ENCODE measurements at regions not wholly inside any gene's neighbourhood (a gene's known extent, or its start where the extent isn't known, plus 50 kb on each side); places are given as distances from the start of the nearest gene placed in this dataset.

DNA sequence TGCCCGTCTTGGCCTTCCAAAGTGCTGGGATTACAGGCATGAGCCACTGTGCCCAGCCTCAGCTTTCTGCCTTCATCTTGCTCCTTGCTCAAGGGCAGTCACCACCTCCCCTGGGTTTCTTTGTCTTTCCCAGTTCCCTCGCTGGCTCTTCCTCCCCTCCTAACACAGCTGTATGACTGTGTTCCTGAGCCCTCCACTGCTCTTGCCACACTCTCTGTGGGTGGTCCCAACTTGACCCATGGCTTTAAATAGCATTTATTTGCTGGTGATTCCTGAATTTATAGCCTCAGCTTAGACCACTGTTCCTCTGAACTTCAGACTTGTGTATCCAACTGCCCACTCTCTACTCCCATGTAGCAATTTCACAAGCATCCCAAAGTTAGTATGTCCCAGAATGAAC is 181.3 kb downstream of the BAMBI start:
- Histone ChIP-seq H3K4me3 (ENCODE audit: control insufficient read depth in 1 of 7, extremely low read depth in 1 of 7, insufficient read depth in 4 of 7, low read depth in 2 of 7, low read length in 6 of 7) (no peak overlapping the region), H3K27me3 (replicated peaks in 2 of 5; ENCODE audit: control insufficient read depth in 4 of 5, insufficient read depth in 5 of 5, low read length in 4 of 5) (peaks cover 0 to 16% (median 0%) of the 10 kb centered on the region in 5 experiments), H3K36me3 (ENCODE audit: control insufficient read depth in 4 of 4, insufficient read depth in 4 of 4, low read length in 3 of 4) (no peaks in the 10 kb centered on the region), H3K4me1 (ENCODE audit: control extremely low read depth in 1 of 4, control insufficient read depth in 4 of 4, insufficient read depth in 4 of 4, low read length in 3 of 4) (no peaks in the 10 kb centered on the region), H3K27ac (ENCODE audit: insufficient read depth in 1 of 2, low read depth in 1 of 2, low read length in 2 of 2, poor library complexity in 1 of 2, severe bottlenecking in 2 of 2) (no peak overlapping the region), H3K9me3 (ENCODE audit: control extremely low read depth in 1 of 5, control insufficient read depth in 4 of 5, insufficient read depth in 2 of 5, low read depth in 1 of 5, low read length in 4 of 5) (peaks cover 0 to 17% (median 3%) of the 10 kb centered on the region in 5 experiments)
- ChIA-PET POLR2A (interaction anchor here (0.7 kb wide), 1 partner anchor 11 kb away, joined by 3 read pairs; no protein-coding TSS in a partner anchor), CTCF (no interaction called here)
- no peak for DNase-seq
- WGBS (ENCODE audit: insufficient coverage): 100% methylated on average over 2 of the region's 2 CpGs

DNA sequence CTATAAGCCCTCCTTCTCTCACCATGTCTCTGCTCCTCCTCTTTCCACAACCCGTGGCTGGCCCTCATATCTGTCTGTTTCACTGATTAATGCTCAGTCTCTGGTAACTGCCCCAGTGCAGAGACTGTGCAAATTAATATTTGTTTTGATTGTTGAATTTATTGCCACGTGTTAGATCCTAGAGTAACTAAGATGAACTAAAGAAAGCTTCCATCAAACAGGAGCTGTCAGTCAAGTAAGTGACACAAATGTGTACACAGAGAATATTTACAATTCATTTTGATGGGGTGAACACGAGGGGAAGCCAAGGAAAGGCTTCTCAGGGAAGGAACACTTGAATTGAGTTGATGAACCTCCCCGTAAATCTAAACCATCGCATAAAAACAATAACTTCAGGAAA is 182.5 kb downstream of the BAMBI start:
- Histone ChIP-seq H3K4me1 (ENCODE audit: control extremely low read depth in 1 of 4, control insufficient read depth in 4 of 4, insufficient read depth in 4 of 4, low read length in 3 of 4) (no peaks in the 10 kb centered on the region), H3K36me3 (ENCODE audit: control insufficient read depth in 4 of 4, insufficient read depth in 4 of 4, low read length in 3 of 4) (no peaks in the 10 kb centered on the region), H3K4me3 (ENCODE audit: control insufficient read depth in 1 of 7, extremely low read depth in 1 of 7, insufficient read depth in 4 of 7, low read depth in 2 of 7, low read length in 6 of 7) (no peak overlapping the region), H3K9me3 (ENCODE audit: control extremely low read depth in 1 of 5, control insufficient read depth in 4 of 5, insufficient read depth in 2 of 5, low read depth in 1 of 5, low read length in 4 of 5) (peaks cover 0 to 17% (median 3%) of the 10 kb centered on the region in 5 experiments), H3K27me3 (replicated peaks in 2 of 5; ENCODE audit: control insufficient read depth in 4 of 5, insufficient read depth in 5 of 5, low read length in 4 of 5) (peaks cover 0 to 11% (median 0%) of the 10 kb centered on the region in 5 experiments), H3K27ac (ENCODE audit: insufficient read depth in 1 of 2, low read depth in 1 of 2, low read length in 2 of 2, poor library complexity in 1 of 2, severe bottlenecking in 2 of 2) (no peak overlapping the region)
- ChIA-PET POLR2A (no interaction called here), CTCF (no interaction called here)
- 92% methylated on average over 1 of the region's 5 CpGs for WGBS (ENCODE audit: insufficient coverage)
- DNase-seq: no peak

DNA sequence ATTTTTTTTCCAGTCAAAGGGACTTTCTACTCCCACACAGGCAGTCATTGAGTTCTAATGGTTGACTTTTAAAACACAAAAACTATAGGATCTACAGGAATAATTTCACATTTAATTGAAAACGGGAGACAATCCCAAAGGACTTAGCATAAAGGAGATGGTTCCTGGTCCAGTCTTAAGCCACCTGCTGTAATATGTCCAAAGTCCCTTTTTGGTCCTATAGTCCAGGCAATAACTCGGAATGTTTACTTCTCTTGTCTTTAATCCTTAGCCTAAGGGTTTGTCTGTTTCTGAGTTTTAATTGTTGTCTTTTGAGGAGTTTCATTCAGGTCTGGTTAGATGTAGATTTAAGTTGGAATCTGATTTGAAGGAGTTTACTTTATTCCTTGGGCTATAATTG is 184.9 kb downstream of the BAMBI start:
- ChIA-PET CTCF (no interaction called here), POLR2A (no interaction called here)
- DNase-seq: no peak
- H3K36me3 ChIP-seq (ENCODE audit: control insufficient read depth in 4 of 4, insufficient read depth in 4 of 4, low read length in 3 of 4): no peaks in the 10 kb centered on the region
- no peaks in the 10 kb centered on the region for H3K4me1 ChIP-seq (ENCODE audit: control extremely low read depth in 1 of 4, control insufficient read depth in 4 of 4, insufficient read depth in 4 of 4, low read length in 3 of 4)
- no peak overlapping the region for H3K4me3 ChIP-seq (ENCODE audit: control insufficient read depth in 1 of 7, extremely low read depth in 1 of 7, insufficient read depth in 4 of 7, low read depth in 2 of 7, low read length in 6 of 7)
- peaks cover 0 to 8% (median 0%) of the 10 kb centered on the region in 5 experiments for H3K27me3 ChIP-seq (replicated peaks in 2 of 5; ENCODE audit: control insufficient read depth in 4 of 5, insufficient read depth in 5 of 5, low read length in 4 of 5)
- peaks cover 0 to 8% (median 1%) of the 10 kb centered on the region in 5 experiments for H3K9me3 ChIP-seq (ENCODE audit: control extremely low read depth in 1 of 5, control insufficient read depth in 4 of 5, insufficient read depth in 2 of 5, low read depth in 1 of 5, low read length in 4 of 5)
- no peak overlapping the region for H3K27ac ChIP-seq (ENCODE audit: insufficient read depth in 1 of 2, low read depth in 1 of 2, low read length in 2 of 2, poor library complexity in 1 of 2, severe bottlenecking in 2 of 2)
- 100% methylated on average over 2 of the region's 2 CpGs for WGBS (ENCODE audit: insufficient coverage)

DNA sequence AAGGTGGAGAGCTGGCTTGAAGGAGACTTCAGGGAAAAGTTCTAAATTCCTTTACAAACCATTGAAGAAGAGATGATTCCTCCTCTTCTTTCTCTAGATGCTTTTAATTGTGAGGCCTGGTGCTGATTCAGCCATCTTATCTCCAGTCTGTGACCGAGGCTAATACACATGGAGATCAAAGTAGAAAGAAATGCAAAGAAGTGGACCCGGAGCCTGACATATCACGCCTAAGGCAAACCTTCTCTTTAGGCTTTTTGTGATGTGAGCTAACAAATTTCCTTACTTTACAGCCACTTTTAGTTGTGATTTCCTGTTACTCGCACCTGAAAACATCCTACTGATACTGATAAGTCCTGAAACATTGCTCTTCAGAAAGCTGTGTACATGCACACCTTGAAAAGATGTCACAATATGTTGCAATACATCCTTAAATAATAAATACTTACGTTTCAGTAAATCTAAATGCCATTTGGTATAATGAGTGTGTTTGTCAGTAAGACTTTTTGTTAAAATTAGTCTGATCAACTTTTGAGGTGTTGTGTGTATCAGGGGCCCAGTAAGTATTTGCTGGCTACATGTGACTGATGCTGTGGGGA is 192.4 kb downstream of the BAMBI start:
- Histone ChIP-seq H3K27me3 (replicated peaks in 2 of 5; ENCODE audit: control insufficient read depth in 4 of 5, insufficient read depth in 5 of 5, low read length in 4 of 5) (no peaks in the 10 kb centered on the region), H3K27ac (ENCODE audit: insufficient read depth in 1 of 2, low read depth in 1 of 2, low read length in 2 of 2, poor library complexity in 1 of 2, severe bottlenecking in 2 of 2) (no peak overlapping the region), H3K4me1 (ENCODE audit: control extremely low read depth in 1 of 4, control insufficient read depth in 4 of 4, insufficient read depth in 4 of 4, low read length in 3 of 4) (no peaks in the 10 kb centered on the region), H3K4me3 (ENCODE audit: control insufficient read depth in 1 of 7, extremely low read depth in 1 of 7, insufficient read depth in 4 of 7, low read depth in 2 of 7, low read length in 6 of 7) (no peak overlapping the region), H3K36me3 (ENCODE audit: control insufficient read depth in 4 of 4, insufficient read depth in 4 of 4, low read length in 3 of 4) (no peaks in the 10 kb centered on the region), H3K9me3 (ENCODE audit: control extremely low read depth in 1 of 5, control insufficient read depth in 4 of 5, insufficient read depth in 2 of 5, low read depth in 1 of 5, low read length in 4 of 5) (no peaks in the 10 kb centered on the region)
- ChIA-PET POLR2A (interaction anchor here (1.0 kb wide), 1 partner anchor 11 kb away, joined by 3 read pairs; no protein-coding TSS in a partner anchor), CTCF (interaction anchor here (0.9 kb wide), 1 partner anchor 206 kb away, joined by 3 read pairs; no protein-coding TSS in a partner anchor)
- no peak for DNase-seq
- WGBS (ENCODE audit: insufficient coverage): 100% methylated on average over 3 of the region's 5 CpGs

DNA sequence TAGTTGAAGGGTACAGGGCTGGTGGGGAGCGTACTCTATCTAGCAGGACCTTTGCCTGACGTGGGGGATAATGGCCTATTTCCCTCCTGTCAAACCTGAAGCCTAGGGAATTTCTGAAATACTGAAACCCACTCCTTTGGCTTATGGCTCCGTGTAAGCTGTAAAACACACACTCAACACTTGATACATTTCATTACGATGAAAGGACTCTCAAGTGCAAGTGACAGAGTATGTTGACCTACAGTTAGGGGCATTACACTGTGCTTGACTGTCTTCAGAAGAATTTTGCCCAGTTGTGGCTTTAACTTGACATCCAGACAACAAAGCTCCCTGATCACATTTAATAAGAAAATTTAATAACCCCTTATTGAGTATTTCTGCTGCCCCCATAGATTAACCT is 194.3 kb downstream of the BAMBI start:
- DNase-seq: no peak
- WGBS (ENCODE audit: insufficient coverage): 96% methylated on average over 3 of the region's 4 CpGs

DNA sequence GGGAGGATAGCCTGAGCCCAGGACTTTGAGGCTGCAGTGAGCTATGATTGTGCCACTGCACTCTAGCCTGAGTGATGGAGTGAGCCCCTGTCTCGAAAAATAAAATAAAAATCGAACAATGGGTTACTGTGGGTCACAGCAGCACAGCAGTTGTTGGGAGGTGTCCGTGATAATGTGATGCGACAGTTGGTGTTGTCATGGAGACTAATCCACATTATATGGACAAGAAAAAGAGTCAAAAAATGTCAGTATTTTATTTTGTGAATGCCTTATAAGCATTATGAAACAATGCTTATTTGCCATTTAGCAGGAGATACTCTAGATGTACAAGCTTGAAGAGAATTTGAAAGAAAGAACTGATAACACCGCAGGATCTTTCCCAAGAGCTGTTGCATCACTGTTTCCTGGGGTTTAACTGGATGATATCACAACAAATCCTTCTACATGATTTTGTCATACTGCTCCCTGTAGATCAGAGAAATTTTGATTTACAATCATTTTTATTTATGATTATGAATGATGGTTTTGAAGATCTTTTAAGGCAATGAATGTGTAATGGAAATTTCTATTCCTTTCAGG is 195.4 kb downstream of the BAMBI start:
- Histone ChIP-seq H3K4me3 (ENCODE audit: control insufficient read depth in 1 of 7, extremely low read depth in 1 of 7, insufficient read depth in 4 of 7, low read depth in 2 of 7, low read length in 6 of 7) (no peak overlapping the region), H3K36me3 (ENCODE audit: control insufficient read depth in 4 of 4, insufficient read depth in 4 of 4, low read length in 3 of 4) (no peaks in the 10 kb centered on the region), H3K4me1 (ENCODE audit: control extremely low read depth in 1 of 4, control insufficient read depth in 4 of 4, insufficient read depth in 4 of 4, low read length in 3 of 4) (no peaks in the 10 kb centered on the region), H3K27ac (ENCODE audit: insufficient read depth in 1 of 2, low read depth in 1 of 2, low read length in 2 of 2, poor library complexity in 1 of 2, severe bottlenecking in 2 of 2) (no peak overlapping the region), H3K9me3 (ENCODE audit: control extremely low read depth in 1 of 5, control insufficient read depth in 4 of 5, insufficient read depth in 2 of 5, low read depth in 1 of 5, low read length in 4 of 5) (no peaks in the 10 kb centered on the region), H3K27me3 (replicated peaks in 2 of 5; ENCODE audit: control insufficient read depth in 4 of 5, insufficient read depth in 5 of 5, low read length in 4 of 5) (no peaks in the 10 kb centered on the region)
- CTCF ChIA-PET: no interaction called here
- 90% methylated on average over 5 of the region's 5 CpGs for WGBS (ENCODE audit: insufficient coverage)
- POLR2A ChIA-PET: no interaction called here
- no peak for DNase-seq

More for the DNA sequence above, 194.3 kb downstream of the BAMBI start:
- ChIA-PET POLR2A (no interaction called here), CTCF (interaction anchor here (1.2 kb wide), 1 partner anchor 14 kb away, joined by 4 read pairs; no protein-coding TSS in a partner anchor)
- H3K27me3 ChIP-seq (replicated peaks in 2 of 5; ENCODE audit: control insufficient read depth in 4 of 5, insufficient read depth in 5 of 5, low read length in 4 of 5): no peaks in the 10 kb centered on the region
- H3K9me3 ChIP-seq (ENCODE audit: control extremely low read depth in 1 of 5, control insufficient read depth in 4 of 5, insufficient read depth in 2 of 5, low read depth in 1 of 5, low read length in 4 of 5): no peaks in the 10 kb centered on the region
- H3K36me3 ChIP-seq (ENCODE audit: control insufficient read depth in 4 of 4, insufficient read depth in 4 of 4, low read length in 3 of 4): no peaks in the 10 kb centered on the region
- H3K27ac ChIP-seq (ENCODE audit: insufficient read depth in 1 of 2, low read depth in 1 of 2, low read length in 2 of 2, poor library complexity in 1 of 2, severe bottlenecking in 2 of 2): no peak overlapping the region
- H3K4me1 ChIP-seq (ENCODE audit: control extremely low read depth in 1 of 4, control insufficient read depth in 4 of 4, insufficient read depth in 4 of 4, low read length in 3 of 4): no peaks in the 10 kb centered on the region
- no peak overlapping the region for H3K4me3 ChIP-seq (ENCODE audit: control insufficient read depth in 1 of 7, extremely low read depth in 1 of 7, insufficient read depth in 4 of 7, low read depth in 2 of 7, low read length in 6 of 7)

DNA sequence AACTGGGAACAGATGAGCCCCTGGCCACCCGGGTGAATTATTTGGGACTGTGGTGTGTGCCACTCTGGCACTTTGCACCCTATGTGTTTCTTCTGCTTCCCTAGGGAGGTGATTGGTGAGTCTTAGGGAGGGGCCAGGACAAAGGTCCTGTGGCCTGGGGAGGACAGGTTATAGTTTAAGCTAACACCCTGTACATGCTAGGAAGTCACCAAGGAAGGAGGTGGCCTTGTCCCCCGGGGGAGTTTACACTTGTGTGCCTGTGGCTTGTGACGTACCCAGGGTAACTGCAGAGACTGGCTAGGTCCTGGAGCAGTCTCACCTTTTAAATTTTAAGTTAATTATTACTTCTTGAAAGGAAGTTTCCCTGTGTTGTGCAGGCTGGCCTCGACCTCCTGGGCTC is 196.2 kb downstream of the BAMBI start:
- Histone ChIP-seq H3K27me3 (replicated peaks in 2 of 5; ENCODE audit: control insufficient read depth in 4 of 5, insufficient read depth in 5 of 5, low read length in 4 of 5) (peaks cover 0 to 2% (median 0%) of the 10 kb centered on the region in 5 experiments), H3K4me3 (ENCODE audit: control insufficient read depth in 1 of 7, extremely low read depth in 1 of 7, insufficient read depth in 4 of 7, low read depth in 2 of 7, low read length in 6 of 7) (no peak overlapping the region), H3K9me3 (ENCODE audit: control extremely low read depth in 1 of 5, control insufficient read depth in 4 of 5, insufficient read depth in 2 of 5, low read depth in 1 of 5, low read length in 4 of 5) (no peaks in the 10 kb centered on the region), H3K4me1 (ENCODE audit: control extremely low read depth in 1 of 4, control insufficient read depth in 4 of 4, insufficient read depth in 4 of 4, low read length in 3 of 4) (no peaks in the 10 kb centered on the region), H3K27ac (ENCODE audit: insufficient read depth in 1 of 2, low read depth in 1 of 2, low read length in 2 of 2, poor library complexity in 1 of 2, severe bottlenecking in 2 of 2) (no peak overlapping the region), H3K36me3 (ENCODE audit: control insufficient read depth in 4 of 4, insufficient read depth in 4 of 4, low read length in 3 of 4) (no peaks in the 10 kb centered on the region)
- no peak for DNase-seq
- 89% methylated on average over 2 of the region's 4 CpGs for WGBS (ENCODE audit: insufficient coverage)
- ChIA-PET CTCF (no interaction called here), POLR2A (no interaction called here)
